Mucosa of rectum (tissue), 2 donors: ENCODE measurements at regions not wholly inside any gene's neighbourhood (a gene's known extent, or its start where the extent isn't known, plus 50 kb on each side); places are given as distances from the start of the nearest gene placed in this dataset.

Experiments used
- H3K27ac ChIP-seq, 2 donors: one replicate each; pipeline ENCODE4 v1.7.0; 2013; ENCODE audit warnings: inconsistent platforms in 2 of 2, low read depth in 2 of 2, low read length in 2 of 2
- H3K27me3 ChIP-seq, 2 donors: one replicate each; pipeline ENCODE4 v1.7.0; 2013; ENCODE audit warnings: low read length in 2 of 2; ENCODE audit not compliant: control insufficient read depth in 2 of 2, insufficient read depth in 2 of 2
- H3K36me3 ChIP-seq, 2 donors: one replicate each; pipeline ENCODE4 v1.7.0; 2013; ENCODE audit warnings: low read length in 2 of 2; ENCODE audit not compliant: control insufficient read depth in 2 of 2, insufficient read depth in 2 of 2
- H3K4me1 ChIP-seq, 2 donors: one replicate each; pipeline ENCODE4 v1.7.0; 2013; ENCODE audit warnings: low read length in 2 of 2, mild to moderate bottlenecking in 1 of 2; ENCODE audit not compliant: control insufficient read depth in 2 of 2, insufficient read depth in 2 of 2
- H3K4me3 ChIP-seq, 2 donors: one replicate each; pipeline ENCODE4 v1.7.0; 2013; ENCODE audit warnings: low read length in 2 of 2
- H3K9ac ChIP-seq, 2 donors: one replicate each; pipeline ENCODE4 v1.7.0; 2013; ENCODE audit warnings: low read length in 2 of 2, low read depth in 1 of 2, mild to moderate bottlenecking in 1 of 2
- H3K9me3 ChIP-seq, 2 donors: one replicate each; pipeline ENCODE4 v1.7.0; 2013; ENCODE audit warnings: low read length in 2 of 2; ENCODE audit not compliant: control insufficient read depth in 2 of 2
- donor health status: healthy.
- donor health status: Normal muscosa, but diverticular disease.

GRCh38 chr3:1501406-1502115 lies 408.7 kb downstream of the CNTN6 start:
- H3K9me3 ChIP-seq, result no peaks in the 10 kb centered on the region
- H3K4me1 ChIP-seq, result no peaks in the 10 kb centered on the region
- H3K27me3 ChIP-seq, result no peaks in the 10 kb centered on the region
- no peak overlapping the region for H3K27ac ChIP-seq
- no peak overlapping the region for H3K9ac ChIP-seq
- no peaks in the 10 kb centered on the region for H3K36me3 ChIP-seq
- no peak overlapping the region for H3K4me3 ChIP-seq

GRCh38 chr3:1506090-1506489 lies 413.3 kb downstream of the CNTN6 start:
- Histone ChIP-seq H3K27me3 (no peaks in the 10 kb centered on the region), H3K9ac (no peak overlapping the region), H3K36me3 (no peaks in the 10 kb centered on the region), H3K4me3 (no peak overlapping the region), H3K4me1 (no peaks in the 10 kb centered on the region), H3K9me3 (no peaks in the 10 kb centered on the region), H3K27ac (no peak overlapping the region)

GRCh38 chr3:1513662-1514061 lies 420.8 kb downstream of the CNTN6 start:
- no peaks in the 10 kb centered on the region for H3K4me1 ChIP-seq
- H3K27me3 ChIP-seq, result no peaks in the 10 kb centered on the region
- no peak overlapping the region for H3K27ac ChIP-seq
- H3K9me3 ChIP-seq, result no peaks in the 10 kb centered on the region
- no peak overlapping the region for H3K9ac ChIP-seq
- no peak overlapping the region for H3K4me3 ChIP-seq
- no peaks in the 10 kb centered on the region for H3K36me3 ChIP-seq

GRCh38 chr3:1515882-1516281 lies 423.1 kb downstream of the CNTN6 start:
- Histone ChIP-seq H3K27ac (no peak overlapping the region), H3K27me3 (no peaks in the 10 kb centered on the region), H3K36me3 (no peaks in the 10 kb centered on the region), H3K9ac (no peak overlapping the region), H3K4me3 (no peak overlapping the region), H3K4me1 (no peaks in the 10 kb centered on the region), H3K9me3 (no peaks in the 10 kb centered on the region)

GRCh38 chr3:1527786-1528185 lies 435.0 kb downstream of the CNTN6 start:
- no peaks in the 10 kb centered on the region for H3K36me3 ChIP-seq
- no peaks in the 10 kb centered on the region for H3K27me3 ChIP-seq
- no peak overlapping the region for H3K27ac ChIP-seq
- no peaks in the 10 kb centered on the region for H3K4me1 ChIP-seq
- H3K9ac ChIP-seq, result no peak overlapping the region
- H3K9me3 ChIP-seq, result no peaks in the 10 kb centered on the region
- no peak overlapping the region for H3K4me3 ChIP-seq

- Histone ChIP-seq H3K4me1 (no peaks in the 10 kb centered on the region), H3K9me3 (no peaks in the 10 kb centered on the region), H3K4me3 (no peak overlapping the region), H3K36me3 (no peaks in the 10 kb centered on the region), H3K27me3 (no peaks in the 10 kb centered on the region), H3K9ac (no peak overlapping the region), H3K27ac (no peak overlapping the region)
Observed at GRCh38 chr3:1528621-1529020, 435.8 kb downstream of the CNTN6 start.

GRCh38 chr3:1529676-1530075 lies 436.9 kb downstream of the CNTN6 start:
- Histone ChIP-seq H3K36me3 (no peaks in the 10 kb centered on the region), H3K9ac (no peak overlapping the region), H3K9me3 (no peaks in the 10 kb centered on the region), H3K4me3 (no peak overlapping the region), H3K27ac (no peak overlapping the region), H3K27me3 (no peaks in the 10 kb centered on the region), H3K4me1 (no peaks in the 10 kb centered on the region)

GRCh38 chr3:1531981-1532380 lies 439.2 kb downstream of the CNTN6 start:
- Histone ChIP-seq H3K4me1 (peaks cover 0 to 3% of the 10 kb centered on the region in 2 donors), H3K9ac (no peak overlapping the region), H3K27me3 (no peaks in the 10 kb centered on the region), H3K9me3 (no peaks in the 10 kb centered on the region), H3K27ac (no peak overlapping the region), H3K4me3 (no peak overlapping the region), H3K36me3 (no peaks in the 10 kb centered on the region)

GRCh38 chr3:1532935-1533606 lies 440.2 kb downstream of the CNTN6 start:
- Histone ChIP-seq H3K27me3 (no peaks in the 10 kb centered on the region), H3K36me3 (no peaks in the 10 kb centered on the region), H3K4me1 (peaks cover 0 to 3% of the 10 kb centered on the region in 2 donors), H3K4me3 (no peak overlapping the region), H3K9me3 (no peaks in the 10 kb centered on the region), H3K27ac (no peak overlapping the region), H3K9ac (no peak overlapping the region)

GRCh38 chr3:1533763-1534162 lies 440.9 kb downstream of the CNTN6 start:
- Histone ChIP-seq H3K27ac (no peak overlapping the region), H3K4me1 (peaks cover 0 to 3% of the 10 kb centered on the region in 2 donors), H3K9ac (no peak overlapping the region), H3K9me3 (peaks cover 0 to 2% of the 10 kb centered on the region in 2 donors), H3K27me3 (no peaks in the 10 kb centered on the region), H3K36me3 (no peaks in the 10 kb centered on the region), H3K4me3 (no peak overlapping the region)
